Small intestine (tissue), 7 donors: ENCODE measurements at regions not wholly inside any gene's neighbourhood (a gene's known extent, or its start where the extent isn't known, plus 50 kb on each side); places are given as distances from the start of the nearest gene placed in this dataset.
"Not testable (repeated sequence)": the region's sequence is repeated elsewhere in the genome, so short reads cannot be mapped to it uniquely, and the experiment has no call there.

ENCODE experiments used
- DNase-seq, 2 donors: peaks; one replicate each; pipeline versions ENCODE4 v3.0.0 to v3.0.0-alpha.2; 2013
- FAIRE-seq: peaks from 2 replicates; lab custom pipeline; 2012; peaks lifted over from hg19 to GRCh38; lab: Jason Lieb, UNC
- H3K27ac ChIP-seq, 3 donors: one replicate each; pipeline ENCODE4 v1.5.1; 2013; ENCODE audit warnings: low read length in 2 of 3, mild to moderate bottlenecking in 2 of 3, control low read depth in 1 of 3, inconsistent platforms in 1 of 3, low read depth in 1 of 3, moderate library complexity in 1 of 3
- H3K27me3 ChIP-seq, 3 donors: one replicate each; pipeline ENCODE4 v1.6.1; 2013; ENCODE audit warnings: low read length in 3 of 3, inconsistent platforms in 1 of 3; ENCODE audit not compliant: control insufficient read depth in 3 of 3, insufficient read depth in 3 of 3
- H3K36me3 ChIP-seq, 3 donors: one replicate each; pipeline ENCODE4 v1.6.1; 2013; ENCODE audit warnings: low read length in 3 of 3, inconsistent platforms in 1 of 3, low read depth in 1 of 3, mild to moderate bottlenecking in 1 of 3, moderate library complexity in 1 of 3; ENCODE audit not compliant: control insufficient read depth in 3 of 3, insufficient read depth in 2 of 3
- H3K4me1 ChIP-seq, 3 donors: one replicate each; pipeline ENCODE4 v1.6.1; 2013; ENCODE audit warnings: low read length in 2 of 3, inconsistent platforms in 1 of 3, low read depth in 1 of 3, mild to moderate bottlenecking in 1 of 3, moderate library complexity in 1 of 3; ENCODE audit not compliant: control insufficient read depth in 3 of 3, insufficient read depth in 2 of 3
- H3K4me3 ChIP-seq, 3 donors: one replicate each; pipeline ENCODE4 v1.5.1; 2013; ENCODE audit warnings: low read length in 3 of 3, control low read depth in 1 of 3, inconsistent platforms in 1 of 3, low read depth in 1 of 3, mild to moderate bottlenecking in 1 of 3, moderate library complexity in 1 of 3
- H3K9me3 ChIP-seq, 2 donors: one replicate each; pipeline ENCODE4 v1.6.1; 2013; ENCODE audit warnings: low read depth in 1 of 2, low read length in 1 of 2; ENCODE audit not compliant: control insufficient read depth in 2 of 2, insufficient read depth in 1 of 2
- WGBS, 3 donors: extraction: QIAGEN DNeasy Blood & Tissue Kit; methylation state at CpG; one replicate each; pipeline ENCODE4 v1.1.7; 2013; 5-methylcytosine and 5-hydroxymethylcytosine counted together
- donor health status: healthy with polysubstance abuse.
- donor health status: control.
- donor health status: control.
- donor health status: Bipolar disorder and iron deficiency.
- donor health status: healthy.

DNA sequence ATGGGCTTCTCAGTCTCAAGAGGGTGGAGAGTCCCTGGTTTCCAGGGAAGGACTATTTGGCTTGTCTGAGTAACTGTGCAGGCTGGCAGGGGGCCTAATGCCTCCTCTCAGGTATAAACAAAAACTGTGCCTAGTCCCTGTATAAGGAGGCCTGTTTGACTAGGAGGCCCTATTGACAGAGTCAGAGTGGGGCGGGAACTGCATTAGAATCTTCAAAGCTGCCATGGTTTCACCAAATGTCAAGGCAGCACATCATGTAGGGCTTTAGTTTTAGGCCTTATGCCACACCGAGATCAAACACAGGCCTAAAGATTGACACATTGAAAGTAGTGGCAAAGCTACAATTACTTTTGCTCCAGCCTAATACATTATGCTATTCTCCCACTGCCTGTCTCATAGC lies 611.5 kb upstream of the B3GAT1 start:
- Histone ChIP-seq H3K9me3 (no peaks in the 10 kb centered on the region), H3K27me3 (no peaks in the 10 kb centered on the region), H3K4me3 (no peak overlapping the region), H3K27ac (no peak overlapping the region), H3K4me1 (no peaks in the 10 kb centered on the region), H3K36me3 (no peaks in the 10 kb centered on the region)
- FAIRE-seq (no peak), DNase-seq (no peak)
- WGBS, 3 donors: 71 to 81% (median 74%) methylated on average over 2 of the region's 2 CpGs

DNA sequence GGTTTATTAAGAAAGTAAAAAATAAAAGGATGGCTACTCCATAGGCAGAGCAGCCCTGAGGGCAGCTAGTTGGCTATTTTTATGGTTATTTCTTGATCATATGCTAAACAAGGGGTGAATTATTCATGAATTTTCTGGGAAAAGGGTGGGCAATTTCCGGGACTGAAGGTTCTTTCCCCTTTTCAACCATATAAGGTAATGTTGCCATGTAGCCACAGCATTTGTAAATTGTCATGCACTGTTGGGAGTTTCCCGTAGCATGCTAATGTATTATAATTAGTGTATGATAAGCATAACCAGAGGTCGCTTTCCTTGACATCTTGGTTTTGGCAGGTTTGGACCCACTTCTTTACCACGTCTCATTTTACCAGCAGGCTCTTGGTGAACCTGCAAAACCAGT lies 610.4 kb upstream of the B3GAT1 start:
- Histone ChIP-seq H3K27me3 (no peaks in the 10 kb centered on the region), H3K4me1 (no peaks in the 10 kb centered on the region), H3K27ac (no peak overlapping the region), H3K4me3 (no peak overlapping the region), H3K36me3 (no peaks in the 10 kb centered on the region), H3K9me3 (no peaks in the 10 kb centered on the region)
- FAIRE-seq: no peak
- 64 to 68% (median 65%) methylated on average over 4 of the region's 4 CpGs for WGBS, 3 donors
- no peak for DNase-seq

DNA sequence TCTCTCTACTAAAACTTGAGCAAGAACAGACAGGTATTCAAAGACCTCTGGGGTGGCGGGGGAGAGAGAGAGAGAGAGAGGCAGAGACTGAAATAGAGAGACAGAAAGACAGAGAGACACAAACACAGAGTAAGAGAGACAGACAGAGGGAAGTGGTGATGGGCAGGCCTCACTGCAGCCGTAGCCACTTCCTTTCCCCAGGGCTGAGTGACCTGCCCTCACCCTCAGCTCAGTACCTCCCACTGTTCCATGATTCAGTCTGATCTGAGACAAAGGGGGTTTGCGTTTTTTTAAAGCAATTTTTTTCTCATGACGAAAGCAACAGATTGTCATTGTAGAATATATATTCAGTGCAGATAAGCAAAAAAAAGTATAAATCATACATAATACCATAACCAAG lies 607.9 kb upstream of the B3GAT1 start:
- Histone ChIP-seq H3K27ac (no peak overlapping the region), H3K9me3 (no peaks in the 10 kb centered on the region), H3K4me3 (no peak overlapping the region), H3K27me3 (no peaks in the 10 kb centered on the region), H3K4me1 (no peaks in the 10 kb centered on the region), H3K36me3 (no peaks in the 10 kb centered on the region)
- 69 to 85% (median 76%) methylated on average over 4 of the region's 4 CpGs for WGBS, 3 donors
- no peak for FAIRE-seq
- DNase-seq: no peak

DNA sequence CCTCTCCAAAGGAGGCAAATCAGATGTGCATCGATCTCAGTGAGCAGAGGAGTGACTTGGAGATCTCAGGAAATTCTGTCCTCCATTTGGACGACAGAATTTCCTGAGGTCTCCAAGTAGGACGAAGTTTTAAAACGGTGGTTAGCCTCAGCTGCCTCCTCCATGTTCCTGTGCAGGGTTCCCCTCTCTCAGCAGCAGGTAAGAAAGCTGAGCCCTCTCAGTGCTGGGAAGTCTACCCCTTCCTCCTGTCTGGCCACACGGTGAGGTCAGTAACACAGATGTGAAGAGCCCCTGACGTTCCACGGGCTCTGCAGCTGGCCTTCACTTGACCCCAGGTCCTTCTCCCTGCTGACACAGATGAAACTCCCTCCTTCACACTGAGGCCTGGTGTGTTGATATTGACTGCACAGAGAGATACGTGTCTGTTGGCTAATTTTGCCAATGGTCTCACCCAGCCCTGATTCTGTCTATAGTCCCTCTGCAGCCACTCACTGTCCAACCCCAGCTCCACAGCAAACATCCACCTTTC lies 607.4 kb upstream of the B3GAT1 start:
- H3K9me3 ChIP-seq: no peaks in the 10 kb centered on the region
- 70 to 83% (median 72%) methylated on average over 8 of the region's 8 CpGs for WGBS, 3 donors
- FAIRE-seq (no peak), DNase-seq (no peak)
- H3K36me3 ChIP-seq: no peaks in the 10 kb centered on the region
- H3K4me3 ChIP-seq: no peak overlapping the region
- no peaks in the 10 kb centered on the region for H3K27me3 ChIP-seq
- no peak overlapping the region for H3K27ac ChIP-seq
- no peaks in the 10 kb centered on the region for H3K4me1 ChIP-seq

DNA sequence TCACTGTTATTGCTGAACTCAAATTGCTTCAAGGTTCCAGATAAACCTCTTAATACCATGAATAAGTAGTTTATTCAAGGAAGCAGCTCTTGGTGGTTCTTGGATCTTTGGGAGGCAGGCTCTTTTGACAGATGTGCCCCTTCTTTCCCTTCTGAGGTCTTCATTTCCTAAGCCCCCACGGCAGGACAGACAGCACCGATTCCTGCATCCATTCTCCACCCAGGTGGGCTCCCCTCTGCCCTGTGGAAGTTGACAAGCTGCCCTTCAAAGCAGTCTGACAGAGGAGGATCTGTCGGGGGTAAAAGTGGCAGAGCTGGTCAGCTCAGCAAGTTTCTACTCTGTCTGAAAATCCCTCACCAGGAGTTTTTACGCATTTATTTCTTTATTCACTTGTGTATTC lies 605.3 kb upstream of the B3GAT1 start:
- no peaks in the 10 kb centered on the region for H3K36me3 ChIP-seq
- H3K4me3 ChIP-seq: no peak overlapping the region
- DNase-seq (no peak), FAIRE-seq (no peak)
- H3K27me3 ChIP-seq: no peaks in the 10 kb centered on the region
- no peak overlapping the region for H3K27ac ChIP-seq
- H3K9me3 ChIP-seq: no peaks in the 10 kb centered on the region
- no peaks in the 10 kb centered on the region for H3K4me1 ChIP-seq
- WGBS, 3 donors: 71 to 78% (median 72%) methylated on average over 4 of the region's 4 CpGs

DNA sequence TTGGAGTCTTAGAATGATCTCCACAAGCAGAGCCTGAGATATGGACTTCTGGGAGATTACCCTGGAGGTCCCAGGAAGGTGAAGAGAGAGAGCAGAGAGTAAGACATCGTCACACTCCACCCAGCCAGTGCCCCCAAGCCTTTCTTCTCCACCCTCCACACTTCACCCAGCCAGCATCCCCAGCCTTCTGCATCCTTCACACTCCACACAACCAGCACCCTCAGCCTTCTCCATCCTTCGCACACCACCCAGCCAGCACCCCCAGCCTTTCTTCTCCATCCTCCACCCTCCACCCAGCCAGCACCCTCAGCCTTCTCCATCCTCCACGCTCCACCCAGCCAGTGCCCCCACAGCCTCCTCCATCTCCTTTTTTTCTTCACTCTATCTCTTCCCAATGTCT lies 603.9 kb upstream of the B3GAT1 start:
- WGBS, 3 donors: 76 to 79% (median 78%) methylated on average over 3 of the region's 3 CpGs
- H3K4me1 ChIP-seq: no peaks in the 10 kb centered on the region
- no peak for FAIRE-seq

DNA sequence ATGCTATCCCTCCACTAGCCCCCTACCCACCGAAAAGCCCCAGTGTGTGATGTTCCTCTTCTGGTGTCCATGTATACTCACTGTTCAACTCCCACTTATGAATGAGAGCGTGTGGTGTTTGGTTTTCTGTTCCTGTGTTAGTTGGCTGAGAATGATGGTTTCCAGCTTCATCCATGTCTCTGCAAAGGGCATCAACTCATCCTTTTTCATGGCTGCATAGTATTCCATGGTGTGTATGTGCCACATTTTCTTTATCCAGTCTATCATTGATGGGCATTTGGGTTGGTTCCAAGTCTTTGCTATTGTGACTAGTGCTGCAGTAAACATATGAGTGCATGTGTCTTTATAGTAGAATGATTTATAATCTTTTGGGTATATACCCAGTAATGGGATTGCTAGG lies 599.3 kb upstream of the B3GAT1 start:
- H3K4me1 ChIP-seq, H3K27me3 ChIP-seq, DNase-seq, H3K36me3 ChIP-seq, FAIRE-seq, H3K9me3 ChIP-seq, H3K4me3 ChIP-seq, H3K27ac ChIP-seq: not testable (repeated sequence)
- WGBS, 3 donors: 87 to 94% (median 89%) methylated on average over 2 of the region's 2 CpGs

More for the DNA sequence above, 603.9 kb upstream of the B3GAT1 start:
- no peak overlapping the region for H3K27ac ChIP-seq
- H3K4me3 ChIP-seq: no peak overlapping the region
- DNase-seq: no peak
- no peaks in the 10 kb centered on the region for H3K27me3 ChIP-seq
- H3K9me3 ChIP-seq: no peaks in the 10 kb centered on the region
- no peaks in the 10 kb centered on the region for H3K36me3 ChIP-seq

DNA sequence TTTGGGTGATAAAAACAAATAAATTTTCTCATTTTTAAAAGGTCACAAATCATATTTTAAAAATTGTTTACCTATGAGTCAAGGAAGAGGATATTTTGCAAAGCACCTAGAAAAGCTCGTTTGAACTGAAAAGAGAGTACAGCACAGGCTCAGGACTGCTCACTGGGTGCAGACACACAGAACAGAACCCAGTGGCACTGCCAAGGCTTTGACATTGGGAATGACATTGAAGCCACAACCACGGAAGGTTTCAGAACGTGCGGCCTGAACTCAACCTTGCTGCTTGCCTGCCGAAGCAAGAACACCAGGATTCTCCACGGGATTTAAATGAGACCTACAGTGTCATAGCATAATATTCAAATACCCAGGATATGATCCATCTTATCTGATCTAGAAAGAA lies 597.1 kb upstream of the B3GAT1 start:
- Histone ChIP-seq H3K27ac (no peak overlapping the region), H3K36me3 (no peaks in the 10 kb centered on the region), H3K27me3 (no peaks in the 10 kb centered on the region), H3K9me3 (no peaks in the 10 kb centered on the region), H3K4me3 (no peak overlapping the region), H3K4me1 (peaks cover 0 to 3% (median 0%) of the 10 kb centered on the region in 3 donors)
- WGBS, 3 donors: 69 to 78% (median 72%) methylated on average over 6 of the region's 6 CpGs
- no peak for FAIRE-seq
- no peak for DNase-seq

DNA sequence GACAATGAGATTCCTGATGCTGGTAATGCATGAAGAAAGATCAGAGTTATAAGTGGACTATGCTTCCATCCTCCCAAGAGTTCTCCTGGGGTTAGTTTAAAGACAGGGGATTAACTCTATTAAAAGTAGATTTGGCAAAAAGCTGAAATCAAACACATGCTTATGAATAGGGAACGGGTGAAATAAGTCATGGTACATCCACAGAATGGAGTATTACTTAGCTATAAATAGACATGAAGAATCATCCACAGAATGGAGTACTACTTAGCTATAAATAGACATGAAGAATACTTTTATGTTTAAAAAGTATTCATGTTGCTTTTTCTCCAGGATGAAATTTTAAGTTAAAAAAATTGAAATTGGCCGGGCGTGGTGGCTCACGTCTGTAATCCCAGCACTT lies 596.4 kb upstream of the B3GAT1 start:
- Histone ChIP-seq H3K27ac (no peak overlapping the region), H3K4me3 (no peak overlapping the region), H3K4me1 (peaks cover 0 to 3% (median 0%) of the 10 kb centered on the region in 3 donors), H3K9me3 (no peaks in the 10 kb centered on the region), H3K36me3 (no peaks in the 10 kb centered on the region), H3K27me3 (no peaks in the 10 kb centered on the region)
- DNase-seq (no peak), FAIRE-seq (no peak)
- 72 to 86% (median 74%) methylated on average over 4 of the region's 4 CpGs for WGBS, 3 donors
